Lower leg skin (tissue), 3 donors: ENCODE measurements at regions not wholly inside any gene's neighbourhood (a gene's known extent, or its start where the extent isn't known, plus 50 kb on each side); places are given as distances from the start of the nearest gene placed in this dataset.

Experiments
- POLR2A ChIP-seq, 2 donors: fragments of 450-650 bp; IDR thresholded peaks; one replicate each; pipeline ENCODE4 v1.6.1; 2016 to 2017; ENCODE audit warnings: antibody characterized with exemption in 2 of 2, mild to moderate bottlenecking in 1 of 2, moderate library complexity in 1 of 2
- TF ChIP-seq, protein P1 (sequence below), 3 donors: fragments of 450-650 bp; IDR thresholded peaks; one replicate each; pipeline ENCODE4 v1.5.1; 2016; ENCODE audit warnings: antibody characterized with exemption in 3 of 3, mild to moderate bottlenecking in 3 of 3, moderate library complexity in 2 of 3

DNA sequence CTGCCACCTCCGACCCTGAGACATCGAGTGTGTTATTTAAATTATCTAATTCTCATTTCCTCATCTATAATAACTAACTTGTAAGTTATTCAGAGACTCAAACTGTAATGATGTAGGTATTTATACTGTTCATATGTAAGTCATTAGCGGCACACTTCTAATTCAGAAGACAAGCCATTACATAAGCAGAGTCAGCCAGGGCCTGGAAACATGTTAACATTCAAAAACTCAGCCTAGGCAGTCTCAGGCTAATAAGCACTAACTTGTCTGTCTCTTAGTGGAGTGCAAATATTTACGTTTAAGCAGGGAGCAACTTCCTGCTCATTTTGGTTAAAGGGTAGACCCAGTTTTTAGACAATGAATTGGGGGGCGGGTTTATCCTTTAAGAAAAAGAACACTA lies 598.4 kb downstream of the ACTL7B start:
- TF ChIP-seq POLR2A (IDR thresholded peaks at IDR 0.05), result no peak
- TF ChIP-seq, protein P1, sequence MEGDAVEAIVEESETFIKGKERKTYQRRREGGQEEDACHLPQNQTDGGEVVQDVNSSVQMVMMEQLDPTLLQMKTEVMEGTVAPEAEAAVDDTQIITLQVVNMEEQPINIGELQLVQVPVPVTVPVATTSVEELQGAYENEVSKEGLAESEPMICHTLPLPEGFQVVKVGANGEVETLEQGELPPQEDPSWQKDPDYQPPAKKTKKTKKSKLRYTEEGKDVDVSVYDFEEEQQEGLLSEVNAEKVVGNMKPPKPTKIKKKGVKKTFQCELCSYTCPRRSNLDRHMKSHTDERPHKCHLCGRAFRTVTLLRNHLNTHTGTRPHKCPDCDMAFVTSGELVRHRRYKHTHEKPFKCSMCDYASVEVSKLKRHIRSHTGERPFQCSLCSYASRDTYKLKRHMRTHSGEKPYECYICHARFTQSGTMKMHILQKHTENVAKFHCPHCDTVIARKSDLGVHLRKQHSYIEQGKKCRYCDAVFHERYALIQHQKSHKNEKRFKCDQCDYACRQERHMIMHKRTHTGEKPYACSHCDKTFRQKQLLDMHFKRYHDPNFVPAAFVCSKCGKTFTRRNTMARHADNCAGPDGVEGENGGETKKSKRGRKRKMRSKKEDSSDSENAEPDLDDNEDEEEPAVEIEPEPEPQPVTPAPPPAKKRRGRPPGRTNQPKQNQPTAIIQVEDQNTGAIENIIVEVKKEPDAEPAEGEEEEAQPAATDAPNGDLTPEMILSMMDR (IDR thresholded peaks at IDR 0.05), result no peak
